Upper lobe of right lung (tissue), 1 donor: ENCODE measurements at regions not wholly inside any gene's neighbourhood (a gene's known extent, or its start where the extent isn't known, plus 50 kb on each side); places are given as distances from the start of the nearest gene placed in this dataset.

Source experiments
- ATAC-seq: fragments of 200-7000 bp; cut with Tn5 transposase; one replicate; pipeline ENCODE4 v1.9.1; 2020; ENCODE audit warnings: mild to moderate bottlenecking, moderate library complexity
- DNase-seq: peaks from one replicate; pipeline ENCODE4 v3.0.0-alpha.2; 2020
- H3K27ac ChIP-seq: fragments of 200-600 bp; one replicate; pipeline ENCODE4 v1.8.0; 2022
- H3K27me3 ChIP-seq: fragments of 200-600 bp; one replicate; pipeline ENCODE4 v1.8.0; 2022; ENCODE audit warnings: mild to moderate bottlenecking
- H3K36me3 ChIP-seq: fragments of 200-600 bp; one replicate; pipeline ENCODE4 v1.8.0; 2022
- H3K4me1 ChIP-seq: fragments of 200-600 bp; one replicate; pipeline ENCODE4 v1.8.0; 2022
- H3K4me3 ChIP-seq: fragments of 200-600 bp; one replicate; pipeline ENCODE4 v1.8.0; 2022; ENCODE audit warnings: mild to moderate bottlenecking
- H3K9me3 ChIP-seq: fragments of 200-600 bp; one replicate; pipeline ENCODE4 v1.8.0; 2022
- intact Hi-C: fragments of 100-400 bp; cut with DNase I; formaldehyde crosslinking; loops from one replicate; pipeline ENCODE4 v1.11.0; 2022
- TF ChIP-seq, protein P1 (sequence below): fragments of 200-600 bp; IDR thresholded peaks from one replicate; pipeline ENCODE4 v1.8.0; 2022; ENCODE audit warnings: antibody characterized with exemption
- donor health status: DM: no; HTN: yes; CAD: no; lungs with severe emphysema.

DNA sequence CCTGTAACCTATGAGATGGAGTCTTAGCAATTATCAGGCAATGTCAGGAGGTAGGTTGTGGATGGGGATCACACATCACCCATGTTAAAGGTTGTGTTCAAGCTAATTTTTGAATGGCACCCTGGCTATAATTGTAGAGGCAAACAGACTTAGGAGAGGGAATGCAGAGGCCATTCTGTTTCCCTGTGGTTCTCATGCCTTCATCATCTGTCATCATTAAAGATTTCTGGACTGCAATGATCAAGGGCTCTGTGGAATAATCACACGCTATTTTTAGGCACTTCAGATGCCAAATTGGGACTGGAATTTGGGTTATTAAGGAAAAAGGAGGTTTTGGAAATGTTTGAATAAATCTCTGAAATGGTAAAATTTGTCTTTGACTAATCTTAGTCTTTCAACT, 1065.4 kb downstream of the TAF11L14 start:
- Histone ChIP-seq H3K9me3 (no peaks in the 10 kb centered on the region), H3K4me3 (no peak overlapping the region), H3K27ac (no peak overlapping the region), H3K27me3 (no peaks in the 10 kb centered on the region), H3K36me3 (no peaks in the 10 kb centered on the region), H3K4me1 (no peaks in the 10 kb centered on the region)
- no peak for DNase-seq
- ATAC-seq = no peak
- intact Hi-C loops = no loop called here
- TF ChIP-seq, protein P1, sequence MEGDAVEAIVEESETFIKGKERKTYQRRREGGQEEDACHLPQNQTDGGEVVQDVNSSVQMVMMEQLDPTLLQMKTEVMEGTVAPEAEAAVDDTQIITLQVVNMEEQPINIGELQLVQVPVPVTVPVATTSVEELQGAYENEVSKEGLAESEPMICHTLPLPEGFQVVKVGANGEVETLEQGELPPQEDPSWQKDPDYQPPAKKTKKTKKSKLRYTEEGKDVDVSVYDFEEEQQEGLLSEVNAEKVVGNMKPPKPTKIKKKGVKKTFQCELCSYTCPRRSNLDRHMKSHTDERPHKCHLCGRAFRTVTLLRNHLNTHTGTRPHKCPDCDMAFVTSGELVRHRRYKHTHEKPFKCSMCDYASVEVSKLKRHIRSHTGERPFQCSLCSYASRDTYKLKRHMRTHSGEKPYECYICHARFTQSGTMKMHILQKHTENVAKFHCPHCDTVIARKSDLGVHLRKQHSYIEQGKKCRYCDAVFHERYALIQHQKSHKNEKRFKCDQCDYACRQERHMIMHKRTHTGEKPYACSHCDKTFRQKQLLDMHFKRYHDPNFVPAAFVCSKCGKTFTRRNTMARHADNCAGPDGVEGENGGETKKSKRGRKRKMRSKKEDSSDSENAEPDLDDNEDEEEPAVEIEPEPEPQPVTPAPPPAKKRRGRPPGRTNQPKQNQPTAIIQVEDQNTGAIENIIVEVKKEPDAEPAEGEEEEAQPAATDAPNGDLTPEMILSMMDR = no peak

DNA sequence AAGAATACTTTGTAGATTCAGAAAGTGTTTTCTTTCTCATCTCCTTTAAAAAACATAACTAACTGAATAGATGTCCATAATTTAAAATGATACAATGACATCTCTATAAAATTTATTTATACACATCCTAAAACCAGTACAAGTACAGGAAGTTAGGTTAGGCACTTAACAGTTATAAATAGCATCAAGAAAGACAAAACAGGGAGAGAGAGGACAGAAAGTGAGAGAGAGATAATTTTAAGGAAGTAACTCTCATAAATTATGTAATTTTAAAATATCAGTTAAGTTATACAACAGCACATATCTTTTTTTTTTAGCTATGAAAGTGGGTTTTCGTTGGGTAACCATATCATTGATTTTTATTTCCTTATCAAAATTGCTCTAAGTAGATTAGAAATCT, 1068.6 kb downstream of the TAF11L14 start:
- intact Hi-C loops = no loop called here
- TF ChIP-seq, protein P1 = no peak
- Histone ChIP-seq H3K4me1 (no peaks in the 10 kb centered on the region), H3K9me3 (no peaks in the 10 kb centered on the region), H3K27ac (no peak overlapping the region), H3K36me3 (no peaks in the 10 kb centered on the region), H3K4me3 (no peak overlapping the region), H3K27me3 (no peaks in the 10 kb centered on the region)
- no peak for DNase-seq
- ATAC-seq = no peak

DNA sequence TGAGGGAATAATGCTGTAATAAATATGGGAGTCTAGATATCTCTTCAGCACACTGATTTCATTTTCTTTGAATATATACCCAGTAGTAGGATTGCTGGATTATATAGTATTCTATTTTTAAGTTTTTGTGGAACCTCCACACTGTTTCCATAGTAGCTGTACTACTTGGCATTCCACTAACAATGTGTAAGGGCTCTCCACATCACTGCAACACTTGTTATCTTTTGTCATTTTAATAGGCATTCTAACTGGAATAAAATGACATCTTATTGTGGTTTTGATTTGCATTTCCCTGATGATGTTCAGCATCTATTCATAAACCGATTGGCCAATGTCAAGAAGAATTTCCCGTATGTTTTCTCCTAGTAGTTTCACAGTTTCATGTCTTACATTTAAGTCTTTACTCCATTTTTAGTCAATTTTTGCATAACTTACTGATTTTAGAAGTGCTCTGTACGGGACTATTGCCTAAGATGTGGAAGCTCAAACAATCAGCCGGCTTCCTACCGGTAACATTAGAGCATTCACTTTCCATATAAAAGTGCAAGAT, 1078.8 kb downstream of the TAF11L14 start:
- H3K27ac ChIP-seq = no peak overlapping the region
- no peak for ATAC-seq

DNA sequence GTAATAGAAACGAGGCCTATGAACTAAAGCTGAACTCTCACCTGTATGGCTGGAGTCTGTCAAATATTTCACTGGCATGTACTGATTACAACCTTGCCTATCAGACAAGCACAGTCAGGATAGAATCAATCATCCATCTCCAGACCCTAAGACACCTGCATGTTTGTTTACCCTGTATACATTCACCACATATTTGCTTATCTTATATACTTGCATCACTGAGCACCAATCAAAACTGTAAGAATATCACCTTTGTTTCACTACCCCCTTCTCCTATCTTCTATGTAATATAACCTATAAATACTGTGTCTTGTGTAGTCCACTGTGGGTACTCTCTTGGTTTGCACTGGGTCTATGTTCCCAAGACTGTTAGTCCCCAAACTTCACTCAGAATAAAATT, 1085.7 kb downstream of the TAF11L14 start:
- Histone ChIP-seq H3K9me3 (no peaks in the 10 kb centered on the region), H3K4me1 (no peaks in the 10 kb centered on the region), H3K27ac (no peak overlapping the region), H3K36me3 (no peaks in the 10 kb centered on the region), H3K4me3 (no peak overlapping the region), H3K27me3 (no peaks in the 10 kb centered on the region)
- intact Hi-C loops = no loop called here
- DNase-seq = no peak
- TF ChIP-seq, protein P1 = no peak
- no peak for ATAC-seq

More for the DNA sequence above, 1078.8 kb downstream of the TAF11L14 start:
- intact Hi-C loops = no loop called here
- no peaks in the 10 kb centered on the region for H3K27me3 ChIP-seq
- H3K4me1 ChIP-seq = no peaks in the 10 kb centered on the region
- no peaks in the 10 kb centered on the region for H3K9me3 ChIP-seq
- no peak for DNase-seq
- no peak overlapping the region for H3K4me3 ChIP-seq
- H3K36me3 ChIP-seq = no peaks in the 10 kb centered on the region
- TF ChIP-seq, protein P1 = no peak

DNA sequence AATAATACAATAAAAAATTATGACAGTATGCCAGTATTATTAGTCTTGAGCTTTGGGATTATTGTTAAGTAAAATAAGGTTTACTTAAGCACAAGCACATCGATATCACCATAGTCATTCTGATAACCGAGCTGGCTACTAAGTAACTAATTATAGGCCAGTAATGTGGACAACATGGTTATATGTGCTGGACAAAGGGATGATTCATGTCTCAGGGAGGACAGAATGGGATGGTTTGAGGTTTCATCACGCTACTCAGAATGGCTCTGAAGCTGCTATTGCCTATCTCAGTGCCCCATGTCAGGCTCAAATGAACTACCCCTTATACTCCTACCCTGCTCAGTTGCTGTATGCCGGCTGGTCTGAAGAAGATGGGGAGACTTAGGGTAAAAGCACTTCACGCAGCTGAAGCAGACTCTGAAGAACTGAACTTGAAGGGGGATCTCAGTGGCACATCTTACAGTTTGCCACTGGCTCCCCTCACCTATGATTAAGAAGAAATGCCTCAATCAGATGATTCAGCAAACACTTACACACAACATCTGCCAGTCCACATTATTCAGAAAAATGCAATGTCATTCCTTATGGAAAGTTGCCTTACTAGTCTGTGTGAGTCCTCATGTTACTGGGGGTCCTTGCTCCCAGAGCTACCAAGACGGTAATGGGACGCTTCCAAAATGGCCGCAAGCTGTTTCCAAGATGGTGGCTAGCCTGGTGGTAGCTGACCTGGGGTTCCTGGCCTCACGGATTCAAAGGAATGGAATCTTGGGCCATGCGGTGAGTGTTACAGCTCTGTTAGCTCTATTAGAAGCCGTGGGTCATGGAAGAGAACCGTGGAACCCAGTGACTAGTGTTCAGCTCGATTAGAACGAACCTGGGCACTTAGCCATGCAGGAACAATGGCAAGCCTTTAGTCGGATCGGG, 1098.6 kb downstream of the TAF11L14 start:
- intact Hi-C loops = no loop called here
- no peak overlapping the region for H3K27ac ChIP-seq
- H3K27me3 ChIP-seq = no peaks in the 10 kb centered on the region
- TF ChIP-seq, protein P1 = no peak
- no peaks in the 10 kb centered on the region for H3K4me1 ChIP-seq
- ATAC-seq (no peak), DNase-seq (no peak)
- no peaks in the 10 kb centered on the region for H3K9me3 ChIP-seq
- no peak overlapping the region for H3K4me3 ChIP-seq
- H3K36me3 ChIP-seq = no peaks in the 10 kb centered on the region
